Mucosa of stomach (tissue), 1 donor: ENCODE measurements at regions not wholly inside any gene's neighbourhood (a gene's known extent, or its start where the extent isn't known, plus 50 kb on each side); places are given as distances from the start of the nearest gene placed in this dataset.
"Not testable (repeated sequence)": the region's sequence is repeated elsewhere in the genome, so short reads cannot be mapped to it uniquely, and the experiment has no call there.

Experiments
- H3K27me3 ChIP-seq: one replicate; pipeline ENCODE4 v1.7.0; 2013; ENCODE audit warnings: mild to moderate bottlenecking, low read length; ENCODE audit not compliant: control insufficient read depth, insufficient read depth
- H3K36me3 ChIP-seq: one replicate; pipeline ENCODE4 v1.7.0; 2013; ENCODE audit warnings: low read length; ENCODE audit not compliant: control insufficient read depth, insufficient read depth
- H3K4me1 ChIP-seq: one replicate; pipeline ENCODE4 v1.7.0; 2013; ENCODE audit warnings: mild to moderate bottlenecking, low read length; ENCODE audit not compliant: control insufficient read depth, insufficient read depth
- H3K4me3 ChIP-seq: one replicate; pipeline ENCODE4 v1.7.0; 2013; ENCODE audit warnings: low read length
- H3K9ac ChIP-seq: one replicate; pipeline ENCODE4 v1.7.0; 2013; ENCODE audit warnings: mild to moderate bottlenecking, low read length, moderate library complexity
- H3K9me3 ChIP-seq: one replicate; pipeline ENCODE4 v1.7.0; 2013; ENCODE audit warnings: mild to moderate bottlenecking, low read length, moderate library complexity; ENCODE audit not compliant: control insufficient read depth
- donor health status: Pancreatic carcinoma.

GRCh38 chrY:12212394-12212793, 488.6 kb upstream of the USP9Y start:
- Histone ChIP-seq H3K4me1 (no peaks in the 10 kb centered on the region), H3K9ac (no peak overlapping the region), H3K4me3 (no peak overlapping the region), H3K9me3 (no peaks in the 10 kb centered on the region), H3K27me3 (no peaks in the 10 kb centered on the region), H3K36me3 (no peaks in the 10 kb centered on the region)

- Histone ChIP-seq H3K9me3 (no peaks in the 10 kb centered on the region), H3K9ac (no peak overlapping the region), H3K4me3 (no peak overlapping the region), H3K27me3 (no peaks in the 10 kb centered on the region), H3K36me3 (no peaks in the 10 kb centered on the region), H3K4me1 (no peaks in the 10 kb centered on the region)
Measured at GRCh38 chrY:12215564-12216022, 485.4 kb upstream of the USP9Y start.

- Histone ChIP-seq H3K4me1 (no peaks in the 10 kb centered on the region), H3K9me3 (no peaks in the 10 kb centered on the region), H3K36me3 (no peaks in the 10 kb centered on the region), H3K27me3 (no peaks in the 10 kb centered on the region), H3K4me3 (no peak overlapping the region), H3K9ac (no peak overlapping the region)
Measured at GRCh38 chrY:12230921-12231320, 470.1 kb upstream of the USP9Y start.

- no peaks in the 10 kb centered on the region for H3K36me3 ChIP-seq
- H3K4me1 ChIP-seq, result no peaks in the 10 kb centered on the region
- no peak overlapping the region for H3K9ac ChIP-seq
- no peak overlapping the region for H3K4me3 ChIP-seq
- H3K27me3 ChIP-seq, result no peaks in the 10 kb centered on the region
- H3K9me3 ChIP-seq, result no peaks in the 10 kb centered on the region
Measured at GRCh38 chrY:12236399-12236798, 464.6 kb upstream of the USP9Y start.

GRCh38 chrY:12240326-12240725, 460.7 kb upstream of the USP9Y start:
- not testable (repeated sequence) for H3K9me3 ChIP-seq, H3K9ac ChIP-seq, H3K4me3 ChIP-seq, H3K36me3 ChIP-seq, H3K27me3 ChIP-seq, H3K4me1 ChIP-seq

- Histone ChIP-seq H3K9ac (no peak overlapping the region), H3K9me3 (no peaks in the 10 kb centered on the region), H3K27me3 (no peaks in the 10 kb centered on the region), H3K36me3 (no peaks in the 10 kb centered on the region), H3K4me3 (no peak overlapping the region), H3K4me1 (no peaks in the 10 kb centered on the region)
Measured at GRCh38 chrY:12244146-12244545, 456.9 kb upstream of the USP9Y start.

- no peak overlapping the region for H3K4me3 ChIP-seq
- no peaks in the 10 kb centered on the region for H3K27me3 ChIP-seq
- H3K9ac ChIP-seq, result no peak overlapping the region
- H3K36me3 ChIP-seq, result no peaks in the 10 kb centered on the region
- H3K4me1 ChIP-seq, result no peaks in the 10 kb centered on the region
- no peaks in the 10 kb centered on the region for H3K9me3 ChIP-seq
Measured at GRCh38 chrY:12253756-12254155, 447.3 kb upstream of the USP9Y start.

GRCh38 chrY:12271162-12271561, 429.9 kb upstream of the USP9Y start:
- no peaks in the 10 kb centered on the region for H3K9me3 ChIP-seq
- H3K4me3 ChIP-seq, result no peak overlapping the region
- H3K9ac ChIP-seq, result no peak overlapping the region
- H3K36me3 ChIP-seq, result no peaks in the 10 kb centered on the region
- H3K27me3 ChIP-seq, result no peaks in the 10 kb centered on the region
- H3K4me1 ChIP-seq, result no peaks in the 10 kb centered on the region

GRCh38 chrY:12285608-12286007, 415.4 kb upstream of the USP9Y start:
- no peak overlapping the region for H3K9ac ChIP-seq
- no peaks in the 10 kb centered on the region for H3K9me3 ChIP-seq
- no peaks in the 10 kb centered on the region for H3K36me3 ChIP-seq
- no peak overlapping the region for H3K4me3 ChIP-seq
- no peaks in the 10 kb centered on the region for H3K4me1 ChIP-seq
- no peaks in the 10 kb centered on the region for H3K27me3 ChIP-seq

GRCh38 chrY:12288919-12289318, 412.1 kb upstream of the USP9Y start:
- H3K4me3 ChIP-seq, result no peak overlapping the region
- H3K36me3 ChIP-seq, result no peaks in the 10 kb centered on the region
- H3K4me1 ChIP-seq, result no peaks in the 10 kb centered on the region
- H3K9me3 ChIP-seq, result no peaks in the 10 kb centered on the region
- no peaks in the 10 kb centered on the region for H3K27me3 ChIP-seq
- H3K9ac ChIP-seq, result no peak overlapping the region

- H3K4me3 ChIP-seq, result no peak overlapping the region
- no peaks in the 10 kb centered on the region for H3K36me3 ChIP-seq
- no peaks in the 10 kb centered on the region for H3K9me3 ChIP-seq
- no peak overlapping the region for H3K9ac ChIP-seq
- H3K4me1 ChIP-seq, result no peaks in the 10 kb centered on the region
- no peaks in the 10 kb centered on the region for H3K27me3 ChIP-seq
Measured at GRCh38 chrY:12289415-12289814, 411.6 kb upstream of the USP9Y start.

- no peak overlapping the region for H3K4me3 ChIP-seq
- no peaks in the 10 kb centered on the region for H3K9me3 ChIP-seq
- no peak overlapping the region for H3K9ac ChIP-seq
- no peaks in the 10 kb centered on the region for H3K27me3 ChIP-seq
- no peaks in the 10 kb centered on the region for H3K4me1 ChIP-seq
- no peaks in the 10 kb centered on the region for H3K36me3 ChIP-seq
Measured at GRCh38 chrY:12292542-12292941, 408.5 kb upstream of the USP9Y start.

GRCh38 chrY:12296460-12296859, 404.6 kb upstream of the USP9Y start:
- Histone ChIP-seq H3K4me1 (no peaks in the 10 kb centered on the region), H3K36me3 (no peaks in the 10 kb centered on the region), H3K9ac (no peak overlapping the region), H3K4me3 (no peak overlapping the region), H3K9me3 (no peaks in the 10 kb centered on the region), H3K27me3 (no peaks in the 10 kb centered on the region)
